CD14-positive monocyte (primary cell): ENCODE measurements at regions not wholly inside any gene's neighbourhood (a gene's known extent, or its start where the extent isn't known, plus 50 kb on each side); places are given as distances from the start of the nearest gene placed in this dataset.

ENCODE experiments used
- DNase-seq, 3 donors: peaks; one replicate each; pipeline ENCODE4 v3.0.0-alpha.2; 2011 to 2022
- H2AFZ ChIP-seq: 2 replicates; pipeline ENCODE4 v1.6.0; 2012; ENCODE audit warnings: mild to moderate bottlenecking, low read depth, low read length, inconsistent platforms; ENCODE audit not compliant: insufficient read depth, poor library complexity, severe bottlenecking
- H3K27ac ChIP-seq, 2 donors: 1 replicate in 1 of 2; 2 replicates in 1 of 2; pipeline ENCODE4 v1.5.1; 2012 to 2013; ENCODE audit warnings: low read length in 2 of 2, control low read depth in 1 of 2, inconsistent platforms in 1 of 2, low read depth in 1 of 2, mild to moderate bottlenecking in 1 of 2
- H3K27me3 ChIP-seq, 2 donors: one replicate each; pipeline versions ENCODE4 v1.6.0 to v1.6.1; 2011 to 2013; ENCODE audit warnings: low read length in 2 of 2; ENCODE audit not compliant: control insufficient read depth in 2 of 2, insufficient read depth in 2 of 2
- H3K36me3 ChIP-seq, 2 donors: replicated peaks in 1 of 2; 1 replicate in 1 of 2; 2 replicates in 1 of 2; pipeline versions ENCODE4 v1.5.1 to v1.6.1; 2012 to 2013; ENCODE audit warnings: low read length in 2 of 2, control low read depth in 1 of 2, inconsistent platforms in 1 of 2, mild to moderate bottlenecking in 1 of 2; ENCODE audit not compliant: insufficient read depth in 2 of 2, control insufficient read depth in 1 of 2
- H3K4me1 ChIP-seq, 2 donors: 1 replicate in 1 of 2; 2 replicates in 1 of 2; pipeline versions ENCODE4 v1.5.1 to v1.6.1; 2012 to 2013; ENCODE audit warnings: low read length in 2 of 2, control low read depth in 1 of 2, inconsistent platforms in 1 of 2, mild to moderate bottlenecking in 1 of 2, moderate library complexity in 1 of 2; ENCODE audit not compliant: insufficient read depth in 2 of 2, control insufficient read depth in 1 of 2
- H3K4me2 ChIP-seq: replicated peaks from 2 replicates; pipeline ENCODE3; 2012; ENCODE audit warnings: low read length, moderate library complexity, mild to moderate bottlenecking; ENCODE audit not compliant: poor library complexity, severe bottlenecking; ENCODE audit errors: extremely low read depth
- H3K4me3 ChIP-seq, 3 experiments: fragments of 200-600 bp in 1 of 3; sonication (generic) in 1 of 3; replicated peaks in 1 of 3; 1 replicate in 2 of 3; 2 replicates in 1 of 3; pipeline ENCODE4 v1.5.1; 2011 to 2013; ENCODE audit warnings: low read length in 3 of 3, mild to moderate bottlenecking in 3 of 3, control low read depth in 2 of 3, low read depth in 2 of 3, inconsistent platforms in 1 of 3, moderate library complexity in 1 of 3
- H3K79me2 ChIP-seq: 2 replicates; pipeline ENCODE4 v1.6.0; 2012; ENCODE audit warnings: mild to moderate bottlenecking, control low read depth, inconsistent platforms, low read length, moderate library complexity; ENCODE audit not compliant: insufficient read depth
- H3K9ac ChIP-seq: 2 replicates; pipeline ENCODE4 v1.6.0; 2017; ENCODE audit warnings: low read length, mild to moderate bottlenecking; ENCODE audit not compliant: insufficient read depth, poor library complexity, severe bottlenecking
- H3K9me3 ChIP-seq, 2 donors: replicated peaks in 1 of 2; 1 replicate in 1 of 2; 2 replicates in 1 of 2; pipeline versions ENCODE4 v1.5.1 to v1.6.1; 2012 to 2013; ENCODE audit warnings: low read length in 2 of 2, control low read depth in 1 of 2; ENCODE audit not compliant: control insufficient read depth in 1 of 2, insufficient read depth in 1 of 2
- H4K20me1 ChIP-seq: 2 replicates; pipeline ENCODE4 v1.6.0; 2012; ENCODE audit warnings: mild to moderate bottlenecking, low read length, control low read depth, moderate library complexity; ENCODE audit not compliant: insufficient read depth
- H3K27ac Mint-ChIP-seq, 7 donors: one replicate each; pipeline ENCODE4 v1.8.0; 2020; ENCODE audit warnings: mild to moderate bottlenecking in 7 of 7, mixed read lengths in 7 of 7, moderate library complexity in 6 of 7, inconsistent platforms in 2 of 7
- H3K27me3 Mint-ChIP-seq, 3 donors: one replicate each; pipeline ENCODE4 v1.8.0; 2021 to 2022; ENCODE audit warnings: low read depth in 3 of 3, mild to moderate bottlenecking in 3 of 3, mixed read lengths in 3 of 3, moderate library complexity in 3 of 3, inconsistent platforms in 1 of 3
- H3K36me3 Mint-ChIP-seq, 2 donors: one replicate each; pipeline ENCODE4 v1.8.0; 2020; ENCODE audit warnings: mixed read lengths in 2 of 2, inconsistent platforms in 1 of 2, mild to moderate bottlenecking in 1 of 2
- H3K4me1 Mint-ChIP-seq: one replicate; pipeline ENCODE4 v1.8.0; 2020; ENCODE audit warnings: mild to moderate bottlenecking, mixed read lengths
- H3K4me3 Mint-ChIP-seq, 2 donors: one replicate each; pipeline ENCODE4 v1.8.0; 2020; ENCODE audit warnings: mild to moderate bottlenecking in 2 of 2, mixed read lengths in 2 of 2, moderate library complexity in 1 of 2
- H3K9me3 Mint-ChIP-seq, 7 donors: one replicate each; pipeline ENCODE4 v1.8.0; 2020 to 2022; ENCODE audit warnings: mixed read lengths in 7 of 7, mild to moderate bottlenecking in 6 of 7, moderate library complexity in 6 of 7, inconsistent platforms in 2 of 7
- WGBS: methylation state at CpG from one replicate; pipeline ENCODE4 v1.1.5; 2013; ENCODE audit warnings: missing lambda C conversion rate; ENCODE audit not compliant: insufficient coverage; 5-methylcytosine and 5-hydroxymethylcytosine counted together
- intact Hi-C, 2 donors: fragments of 100-400 bp; cut with micrococcal nuclease; formaldehyde crosslinking; loops; one replicate each; pipeline versions ENCODE4 v1.15.0 to v1.15.1; 2023
- TF ChIP-seq, protein P1 (sequence below): fragments of 200-600 bp; IDR thresholded peaks from one replicate; pipeline ENCODE4 v1.8.0; 2022; ENCODE audit warnings: antibody characterized with exemption, mild to moderate bottlenecking

DNA sequence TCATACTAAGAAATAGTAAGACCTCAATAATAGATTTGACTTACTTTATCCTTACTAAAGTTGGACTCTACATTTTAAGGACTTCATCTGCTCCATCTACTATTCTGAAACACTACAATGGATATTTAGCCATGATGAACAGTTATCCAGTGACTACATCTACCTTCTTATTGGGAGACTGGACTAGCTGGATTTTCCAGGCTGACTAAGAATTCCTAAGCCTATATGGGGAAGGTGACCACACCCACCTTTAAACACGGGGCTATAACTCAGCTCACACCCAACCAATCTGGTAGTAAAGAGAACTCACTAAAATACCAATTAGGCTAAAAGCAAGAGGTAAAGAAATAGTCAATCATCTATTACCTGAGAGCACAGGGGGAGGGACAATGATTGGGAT lies 1438.4 kb downstream of the TECRL start:
- Histone ChIP-seq H3K27ac (no peak overlapping the region), H3K36me3 (no peaks in the 10 kb centered on the region), H3K4me3 (no peak overlapping the region), H3K9ac (no peak overlapping the region), H3K79me2 (no peaks in the 10 kb centered on the region), H3K27me3 (no peaks in the 10 kb centered on the region), H2AFZ (no peak overlapping the region), H3K9me3 (peaks cover 0 to 13% of the 10 kb centered on the region in 2 donors), H3K4me2 (no peak overlapping the region), H3K4me1 (no peaks in the 10 kb centered on the region), H4K20me1 (no peaks in the 10 kb centered on the region)
- no CpG with 5 or more reads among the region's 1 CpG for WGBS
- H3K36me3 Mint-ChIP-seq = no peaks in the 10 kb centered on the region
- no peak for DNase-seq
- H3K4me1 Mint-ChIP-seq = no peaks in the 10 kb centered on the region
- peaks cover 0 to 11% (median 6%) of the 10 kb centered on the region in 7 donors for H3K9me3 Mint-ChIP-seq
- intact Hi-C loops = no loop called here
- H3K4me3 Mint-ChIP-seq = no peak overlapping the region
- no peak overlapping the region for H3K27ac Mint-ChIP-seq
- H3K27me3 Mint-ChIP-seq = peaks cover 0 to 2% (median 1%) of the 10 kb centered on the region in 3 donors
- TF ChIP-seq, protein P1, sequence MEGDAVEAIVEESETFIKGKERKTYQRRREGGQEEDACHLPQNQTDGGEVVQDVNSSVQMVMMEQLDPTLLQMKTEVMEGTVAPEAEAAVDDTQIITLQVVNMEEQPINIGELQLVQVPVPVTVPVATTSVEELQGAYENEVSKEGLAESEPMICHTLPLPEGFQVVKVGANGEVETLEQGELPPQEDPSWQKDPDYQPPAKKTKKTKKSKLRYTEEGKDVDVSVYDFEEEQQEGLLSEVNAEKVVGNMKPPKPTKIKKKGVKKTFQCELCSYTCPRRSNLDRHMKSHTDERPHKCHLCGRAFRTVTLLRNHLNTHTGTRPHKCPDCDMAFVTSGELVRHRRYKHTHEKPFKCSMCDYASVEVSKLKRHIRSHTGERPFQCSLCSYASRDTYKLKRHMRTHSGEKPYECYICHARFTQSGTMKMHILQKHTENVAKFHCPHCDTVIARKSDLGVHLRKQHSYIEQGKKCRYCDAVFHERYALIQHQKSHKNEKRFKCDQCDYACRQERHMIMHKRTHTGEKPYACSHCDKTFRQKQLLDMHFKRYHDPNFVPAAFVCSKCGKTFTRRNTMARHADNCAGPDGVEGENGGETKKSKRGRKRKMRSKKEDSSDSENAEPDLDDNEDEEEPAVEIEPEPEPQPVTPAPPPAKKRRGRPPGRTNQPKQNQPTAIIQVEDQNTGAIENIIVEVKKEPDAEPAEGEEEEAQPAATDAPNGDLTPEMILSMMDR = no peak

DNA sequence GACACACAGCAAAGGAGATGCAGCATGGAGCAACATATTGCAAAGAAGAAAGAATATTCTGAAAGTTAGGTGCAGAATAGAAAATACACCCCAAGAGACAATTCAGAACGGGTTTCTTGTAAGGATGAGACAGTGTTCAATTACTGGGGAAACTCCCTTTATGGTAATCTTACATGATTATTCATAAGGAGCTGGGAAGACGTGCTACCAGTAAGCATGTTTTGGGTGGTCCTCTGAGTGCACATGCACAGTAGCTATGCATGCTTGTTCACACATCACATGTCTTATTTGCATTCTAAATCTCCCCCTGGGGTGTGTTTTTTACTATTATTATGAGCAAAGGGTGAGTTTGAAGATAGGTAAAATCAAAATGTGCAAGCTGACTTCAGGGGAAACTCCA lies 1448.8 kb downstream of the TECRL start:
- H3K9me3 Mint-ChIP-seq = no peaks in the 10 kb centered on the region
- H3K36me3 Mint-ChIP-seq = no peaks in the 10 kb centered on the region
- Histone ChIP-seq H3K36me3 (no peaks in the 10 kb centered on the region), H3K9ac (no peak overlapping the region), H3K4me1 (no peaks in the 10 kb centered on the region), H3K4me2 (no peak overlapping the region), H3K4me3 (no peak overlapping the region), H3K27ac (no peak overlapping the region), H3K9me3 (no peaks in the 10 kb centered on the region), H2AFZ (no peak overlapping the region), H3K79me2 (no peaks in the 10 kb centered on the region), H4K20me1 (no peaks in the 10 kb centered on the region), H3K27me3 (no peaks in the 10 kb centered on the region)
- no CpG with 5 or more reads among the region's 2 CpGs for WGBS
- no peak overlapping the region for H3K4me3 Mint-ChIP-seq
- TF ChIP-seq, protein P1 = no peak
- intact Hi-C loops = no loop called here
- H3K27ac Mint-ChIP-seq = no peak overlapping the region
- H3K4me1 Mint-ChIP-seq = no peaks in the 10 kb centered on the region
- DNase-seq = no peak
- no peaks in the 10 kb centered on the region for H3K27me3 Mint-ChIP-seq
